ENCODE measurements at regions not wholly inside any gene's neighbourhood (a gene's known extent, or its start where the extent isn't known, plus 50 kb on each side); places are given as distances from the start of the nearest gene placed in this dataset.

- H3K27me3 ChIP-seq, result peaks cover 50% of the 10 kb centered on the region
- no peaks in the 10 kb centered on the region for H3K36me3 ChIP-seq
- no peak for TF ChIP-seq CTCF (IDR thresholded peaks at IDR 0.05; ENCODE audit: low read depth, low read length)
- H3K9me3 ChIP-seq, result no peaks in the 10 kb centered on the region
- H3K4me3 ChIP-seq (ENCODE audit: low read depth, low read length), result no peak overlapping the region
- H3K4me1 ChIP-seq, result no peaks in the 10 kb centered on the region
- no peak for DNase-seq
Measured at GRCh38 chr13:111946214-111946613, 120.7 kb upstream of the SOX1 start.

GRCh38 chr13:111947026-111947810 is 119.7 kb upstream of the SOX1 start:
- no peak for DNase-seq
- Histone ChIP-seq H3K36me3 (no peaks in the 10 kb centered on the region), H3K4me1 (no peaks in the 10 kb centered on the region), H3K4me3 (ENCODE audit: low read depth, low read length) (no peak overlapping the region), H3K27me3 (peaks cover 53% of the 10 kb centered on the region), H3K9me3 (no peaks in the 10 kb centered on the region)
- TF ChIP-seq CTCF (IDR thresholded peaks at IDR 0.05; ENCODE audit: low read depth, low read length), result no peak

GRCh38 chr13:111947876-111948275 is 119.1 kb upstream of the SOX1 start:
- Histone ChIP-seq H3K4me1 (no peaks in the 10 kb centered on the region), H3K9me3 (no peaks in the 10 kb centered on the region), H3K36me3 (no peaks in the 10 kb centered on the region), H3K4me3 (ENCODE audit: low read depth, low read length) (no peak overlapping the region), H3K27me3 (peaks cover 55% of the 10 kb centered on the region)
- DNase-seq, result no peak
- TF ChIP-seq CTCF (IDR thresholded peaks at IDR 0.05; ENCODE audit: low read depth, low read length), result no peak

- TF ChIP-seq CTCF (IDR thresholded peaks at IDR 0.05; ENCODE audit: low read depth, low read length), result no peak
- Histone ChIP-seq H3K36me3 (no peaks in the 10 kb centered on the region), H3K9me3 (no peaks in the 10 kb centered on the region), H3K27me3 (peaks cover 59% of the 10 kb centered on the region), H3K4me3 (ENCODE audit: low read depth, low read length) (no peak overlapping the region), H3K4me1 (no peaks in the 10 kb centered on the region)
- DNase-seq, result no peak
Measured at GRCh38 chr13:111948281-111948680, 118.7 kb upstream of the SOX1 start.

GRCh38 chr13:111948811-111949210 is 118.1 kb upstream of the SOX1 start:
- no peaks in the 10 kb centered on the region for H3K4me1 ChIP-seq
- no peak for TF ChIP-seq CTCF (IDR thresholded peaks at IDR 0.05; ENCODE audit: low read depth, low read length)
- H3K4me3 ChIP-seq (ENCODE audit: low read depth, low read length), result no peak overlapping the region
- DNase-seq, result no peak
- H3K27me3 ChIP-seq, result peaks cover 62% of the 10 kb centered on the region
- H3K9me3 ChIP-seq, result no peaks in the 10 kb centered on the region
- H3K36me3 ChIP-seq, result no peaks in the 10 kb centered on the region

- Histone ChIP-seq H3K27me3 (peaks cover 59% of the 10 kb centered on the region), H3K4me3 (ENCODE audit: low read depth, low read length) (no peak overlapping the region), H3K9me3 (no peaks in the 10 kb centered on the region), H3K4me1 (no peaks in the 10 kb centered on the region), H3K36me3 (no peaks in the 10 kb centered on the region)
- no peak for DNase-seq
- TF ChIP-seq CTCF (IDR thresholded peaks at IDR 0.05; ENCODE audit: low read depth, low read length), result no peak
Measured at GRCh38 chr13:111949311-111949710, 117.6 kb upstream of the SOX1 start.

Data from BE2C (cell line).